ENCODE measurements at regions not wholly inside any gene's neighbourhood (a gene's known extent, or its start where the extent isn't known, plus 50 kb on each side); places are given as distances from the start of the nearest gene placed in this dataset. TPM values are rescaled to one million over a fixed set of nuclear protein-coding genes. Genes with fewer than 3 reads are reported as not detected.

DNA sequence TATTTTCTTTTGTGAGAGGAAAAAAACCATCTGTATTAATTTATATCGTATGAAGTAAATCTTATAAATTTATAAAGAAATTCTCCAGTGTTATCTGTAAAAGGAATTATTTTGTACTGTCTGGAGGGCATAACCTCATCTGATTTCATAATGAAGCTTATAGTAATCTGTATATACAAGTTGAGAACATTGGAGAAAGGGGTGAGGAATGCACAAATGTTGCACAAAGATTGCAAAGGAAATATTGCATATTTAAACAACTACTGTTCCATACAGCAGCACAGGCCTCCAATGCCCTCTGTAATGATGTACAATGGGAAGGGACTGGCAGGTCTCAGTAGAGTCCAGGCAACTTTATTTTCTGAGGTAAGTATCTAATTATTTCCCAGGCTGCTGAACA, 50.8 kb upstream of the KCNJ16 start:
- no peak for DNase-seq

Small RNAs in the stretch of these regions (small RNA-seq; reads per million reads assigned to genes)
- not detected for gene AC002545.1 (ENCODE audit: low replicate concordance)
- not detected for gene RF00019 (ENCODE audit: low replicate concordance)

Data from tongue (tissue), 2 donors.